CD4-positive, alpha-beta T cell treated with Interferon alpha-2 for 1 hour (primary cell): ENCODE measurements at regions not wholly inside any gene's neighbourhood (a gene's known extent, or its start where the extent isn't known, plus 50 kb on each side); places are given as distances from the start of the nearest gene placed in this dataset.
"Not testable (repeated sequence)": the region's sequence is repeated elsewhere in the genome, so short reads cannot be mapped to it uniquely, and the experiment has no call there.

ENCODE experiments used
- DNase-seq, 2 donors: peaks; one replicate each; pipeline ENCODE4 v3.0.0-alpha.2; 2020 to 2022

GRCh38 chr12:83313322-83313721, 626.6 kb downstream of the TMTC2 start:
- no peak for DNase-seq

GRCh38 chr12:83276904-83277303, 590.2 kb downstream of the TMTC2 start:
- DNase-seq = no peak

GRCh38 chr12:83271201-83271600, 584.5 kb downstream of the TMTC2 start:
- DNase-seq = no peak

GRCh38 chr12:83265808-83266207, 579.1 kb downstream of the TMTC2 start:
- DNase-seq = no peak

- DNase-seq = no peak
Measured at GRCh38 chr12:83261998-83262397, 575.3 kb downstream of the TMTC2 start.

GRCh38 chr12:83260126-83260525, 573.4 kb downstream of the TMTC2 start:
- DNase-seq = not testable (repeated sequence)

GRCh38 chr12:83257726-83258125, 571.0 kb downstream of the TMTC2 start:
- DNase-seq = no peak

GRCh38 chr12:83256562-83256961, 569.9 kb downstream of the TMTC2 start:
- DNase-seq = no peak

GRCh38 chr12:83250866-83251265, 564.2 kb downstream of the TMTC2 start:
- no peak for DNase-seq

GRCh38 chr12:83245156-83245555, 558.5 kb downstream of the TMTC2 start:
- DNase-seq = no peak

- no peak for DNase-seq
Measured at GRCh38 chr12:83244001-83244400, 557.3 kb downstream of the TMTC2 start.

GRCh38 chr12:83233987-83234386, 547.3 kb downstream of the TMTC2 start:
- not testable (repeated sequence) for DNase-seq

- not testable (repeated sequence) for DNase-seq
Measured at GRCh38 chr12:83226960-83227359, 540.3 kb downstream of the TMTC2 start.

GRCh38 chr12:83225806-83226205, 539.1 kb downstream of the TMTC2 start:
- no peak for DNase-seq

- no peak for DNase-seq
Measured at GRCh38 chr12:83224012-83224411, 537.3 kb downstream of the TMTC2 start.

GRCh38 chr12:83220774-83221173, 534.1 kb downstream of the TMTC2 start:
- no peak for DNase-seq

- no peak for DNase-seq
Measured at GRCh38 chr12:83216230-83216629, 529.5 kb downstream of the TMTC2 start.

GRCh38 chr12:83214185-83214584, 527.5 kb downstream of the TMTC2 start:
- no peak for DNase-seq

GRCh38 chr12:83210933-83211332, 524.2 kb downstream of the TMTC2 start:
- no peak for DNase-seq

- DNase-seq = no peak
Measured at GRCh38 chr12:83199069-83199468, 512.4 kb downstream of the TMTC2 start.

GRCh38 chr12:83198291-83199015, 511.7 kb downstream of the TMTC2 start:
- DNase-seq = no peak

- DNase-seq = no peak
Measured at GRCh38 chr12:83197483-83197914, 510.8 kb downstream of the TMTC2 start.

GRCh38 chr12:83196694-83197350, 510.1 kb downstream of the TMTC2 start:
- no peak for DNase-seq

- DNase-seq = no peak
Measured at GRCh38 chr12:83190631-83191390, 504.1 kb downstream of the TMTC2 start.
